ENCODE measurements at regions not wholly inside any gene's neighbourhood (a gene's known extent, or its start where the extent isn't known, plus 50 kb on each side); places are given as distances from the start of the nearest gene placed in this dataset.

GRCh38 chr5:33114361-33114760 is 326.4 kb upstream of the TARS1 start:
- TF ChIP-seq, protein P1, sequence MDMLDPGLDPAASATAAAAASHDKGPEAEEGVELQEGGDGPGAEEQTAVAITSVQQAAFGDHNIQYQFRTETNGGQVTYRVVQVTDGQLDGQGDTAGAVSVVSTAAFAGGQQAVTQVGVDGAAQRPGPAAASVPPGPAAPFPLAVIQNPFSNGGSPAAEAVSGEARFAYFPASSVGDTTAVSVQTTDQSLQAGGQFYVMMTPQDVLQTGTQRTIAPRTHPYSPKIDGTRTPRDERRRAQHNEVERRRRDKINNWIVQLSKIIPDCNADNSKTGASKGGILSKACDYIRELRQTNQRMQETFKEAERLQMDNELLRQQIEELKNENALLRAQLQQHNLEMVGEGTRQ (IDR thresholded peaks at IDR 0.05; ENCODE audit: borderline replicate concordance, low read depth, low read length): no peak
- TF ChIP-seq CTCF (IDR thresholded peaks at IDR 0.05) (no peak), RFX5 (IDR thresholded peaks at IDR 0.05; ENCODE audit: low read length) (no peak), EP300 (IDR thresholded peaks at IDR 0.05; ENCODE audit: borderline replicate concordance in 1 of 2, low read depth in 1 of 2, low read length in 1 of 2) (no peak), TEAD4 (IDR thresholded peaks at IDR 0.05; ENCODE audit: borderline replicate concordance, insufficient read depth) (no peak), MXI1 (IDR thresholded peaks at IDR 0.05; ENCODE audit: low read depth, low read length) (no peak)
